Activated CD4-positive, CD25-positive, alpha-beta regulatory T cell treated with anti-CD3 and anti-CD28 coated beads, Interleukin-2, amount 50 U/mL, for 24 hours (primary cell): ENCODE measurements at regions not wholly inside any gene's neighbourhood (a gene's known extent, or its start where the extent isn't known, plus 50 kb on each side); places are given as distances from the start of the nearest gene placed in this dataset.
"Not testable (repeated sequence)": the region's sequence is repeated elsewhere in the genome, so short reads cannot be mapped to it uniquely, and the experiment has no call there.

Source experiments
- ATAC-seq, 2 donors: fragments of 150-1000 bp; cut with Tn5 transposase; one replicate each; pipeline ENCODE4 v1.10.0; 2021; ENCODE audit warnings: mild to moderate bottlenecking in 1 of 2, moderate library complexity in 1 of 2

DNA sequence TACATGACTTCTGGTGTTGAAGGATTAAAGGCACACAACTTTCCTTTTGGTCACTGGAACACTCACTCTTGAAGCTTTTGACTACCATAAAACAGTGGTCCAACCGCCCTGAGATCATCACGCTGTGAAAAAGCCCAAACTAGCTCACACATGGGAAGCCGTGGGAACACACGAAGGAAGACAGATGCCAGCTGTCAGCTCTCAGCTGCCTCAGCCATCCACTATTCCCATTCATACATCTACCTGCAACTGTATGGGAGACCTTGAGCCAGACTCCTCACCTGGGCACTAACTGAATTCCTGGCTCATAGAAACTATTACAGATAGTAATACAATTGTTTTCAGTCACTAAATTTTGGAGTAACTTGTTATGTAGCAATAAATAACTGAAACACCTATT, 246.1 kb downstream of the MSX2 start:
- ATAC-seq: no peak

DNA sequence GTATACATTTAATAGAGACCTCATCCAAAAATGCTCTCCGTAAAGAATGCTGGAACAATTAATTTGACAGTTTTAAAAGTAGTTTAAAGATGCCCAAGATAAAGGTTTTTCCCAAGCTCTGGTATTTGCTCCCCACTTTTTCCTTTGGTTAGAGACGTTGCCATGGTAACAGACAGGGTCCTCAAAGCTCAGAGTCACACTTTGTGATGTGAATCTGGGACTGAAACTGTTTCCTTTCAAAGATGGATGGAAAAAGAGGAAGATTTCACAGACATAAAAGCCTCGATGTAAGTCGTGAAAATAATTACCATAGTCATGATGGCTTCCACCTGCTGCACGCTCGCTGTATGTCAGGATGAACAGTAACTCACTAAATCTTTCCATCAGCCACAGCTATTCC, 229.5 kb downstream of the MSX2 start:
- ATAC-seq: no peak

DNA sequence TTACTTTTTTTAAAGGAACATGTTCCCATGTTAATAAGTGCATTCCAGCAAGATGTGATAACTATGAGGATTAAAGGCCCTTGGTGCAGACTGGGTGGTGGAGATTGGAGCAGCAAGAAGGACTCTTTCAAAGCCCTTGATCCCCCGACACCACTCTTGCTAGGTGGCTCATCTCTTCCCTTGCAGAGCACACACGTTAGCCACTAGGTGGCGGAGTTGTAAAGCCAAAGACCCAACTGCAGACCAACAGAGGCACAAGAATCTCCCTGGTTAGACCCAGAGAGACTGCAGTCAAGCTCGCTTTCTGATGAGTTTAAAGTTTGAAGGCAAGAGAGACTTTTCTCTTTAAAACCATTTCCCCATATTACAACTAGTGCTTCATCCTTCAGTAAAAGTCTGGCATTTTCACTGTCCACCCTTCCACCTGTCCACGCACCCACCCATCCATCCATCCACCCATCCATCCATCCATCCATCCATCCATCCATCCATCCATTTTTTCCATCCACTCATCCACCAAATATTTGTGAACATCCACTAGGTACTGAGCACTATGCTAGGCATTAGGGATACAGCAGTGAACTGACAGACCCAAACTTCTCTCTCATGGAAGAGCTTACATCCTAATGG, 226.9 kb downstream of the MSX2 start:
- peak; percentile 55 to 58 for ATAC-seq

DNA sequence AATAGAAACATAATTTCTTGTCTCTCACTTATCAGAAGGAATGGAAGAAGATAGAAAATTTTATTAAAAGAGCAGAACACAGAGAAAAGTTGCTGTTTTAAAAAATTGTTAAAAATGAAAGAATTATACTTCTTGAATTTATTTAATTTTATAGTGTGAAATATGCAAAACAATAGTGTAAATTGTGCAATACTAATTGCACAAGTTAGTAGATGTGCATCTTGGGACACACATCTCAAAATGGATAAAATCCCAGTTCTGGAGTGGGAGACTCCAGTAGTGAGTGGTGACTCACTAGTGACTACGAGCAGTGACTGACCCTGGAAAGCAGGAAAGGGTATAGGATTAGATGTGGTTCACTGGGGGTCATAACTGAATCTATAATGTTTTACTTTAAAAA, 223.2 kb downstream of the MSX2 start:
- no peak for ATAC-seq

DNA sequence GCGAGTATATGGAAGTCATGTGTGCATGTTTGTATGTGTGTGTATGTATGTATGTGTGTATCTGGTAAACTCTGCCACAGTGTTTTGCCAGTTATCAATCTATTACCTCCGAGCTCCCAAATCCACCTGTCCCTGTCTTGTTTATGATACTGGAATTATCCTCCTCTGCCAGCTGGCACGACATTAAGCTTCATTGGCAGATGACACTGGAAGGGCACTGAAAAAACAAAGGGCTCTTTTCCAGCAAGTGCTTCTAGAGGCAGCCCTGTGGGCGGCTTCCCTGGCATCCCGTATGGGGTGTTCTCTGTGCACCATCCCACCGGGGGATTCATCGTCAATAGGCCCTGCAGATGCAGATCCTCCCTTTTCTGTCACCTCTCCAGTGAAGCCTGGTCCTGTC, 221.5 kb downstream of the MSX2 start:
- no peak for ATAC-seq

DNA sequence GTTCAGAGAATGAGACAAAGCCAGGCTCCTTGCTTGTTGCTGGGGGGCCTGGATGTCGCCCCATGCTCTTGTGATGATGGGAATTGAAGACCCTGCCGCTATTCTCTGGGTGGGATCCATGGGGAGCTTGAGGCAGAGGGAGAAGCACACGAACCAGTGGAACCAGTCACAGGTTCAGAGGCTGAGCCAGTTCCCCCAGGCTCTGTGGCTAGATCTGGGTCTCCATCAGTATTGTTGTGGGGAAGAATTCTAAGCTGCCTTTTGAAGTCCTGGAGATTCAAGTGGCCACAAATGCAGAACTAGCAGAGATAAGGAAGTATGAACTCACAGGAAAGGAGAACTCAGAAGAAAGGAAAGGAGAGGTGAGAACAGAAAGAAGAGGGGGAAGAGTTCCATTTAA, 219.4 kb downstream of the MSX2 start:
- ATAC-seq: no peak

DNA sequence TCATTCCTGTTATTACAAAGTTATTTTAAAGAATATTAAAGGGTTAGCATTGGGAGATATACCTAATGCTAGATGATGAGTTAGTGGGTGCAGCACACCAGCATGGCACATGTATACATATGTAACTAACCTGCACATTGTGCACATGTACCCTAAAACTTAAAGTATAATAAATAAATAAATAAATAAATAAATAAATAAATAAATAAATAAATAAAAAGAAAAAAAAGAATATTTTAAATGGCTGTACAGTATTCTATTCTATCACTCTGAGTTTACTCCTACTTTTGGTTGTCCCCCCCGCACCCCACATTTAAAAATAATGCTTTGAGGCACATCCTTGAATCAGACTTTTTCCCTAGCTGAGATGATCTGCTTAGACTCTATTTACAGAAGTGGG, 218.6 kb downstream of the MSX2 start:
- ATAC-seq: not testable (repeated sequence)

DNA sequence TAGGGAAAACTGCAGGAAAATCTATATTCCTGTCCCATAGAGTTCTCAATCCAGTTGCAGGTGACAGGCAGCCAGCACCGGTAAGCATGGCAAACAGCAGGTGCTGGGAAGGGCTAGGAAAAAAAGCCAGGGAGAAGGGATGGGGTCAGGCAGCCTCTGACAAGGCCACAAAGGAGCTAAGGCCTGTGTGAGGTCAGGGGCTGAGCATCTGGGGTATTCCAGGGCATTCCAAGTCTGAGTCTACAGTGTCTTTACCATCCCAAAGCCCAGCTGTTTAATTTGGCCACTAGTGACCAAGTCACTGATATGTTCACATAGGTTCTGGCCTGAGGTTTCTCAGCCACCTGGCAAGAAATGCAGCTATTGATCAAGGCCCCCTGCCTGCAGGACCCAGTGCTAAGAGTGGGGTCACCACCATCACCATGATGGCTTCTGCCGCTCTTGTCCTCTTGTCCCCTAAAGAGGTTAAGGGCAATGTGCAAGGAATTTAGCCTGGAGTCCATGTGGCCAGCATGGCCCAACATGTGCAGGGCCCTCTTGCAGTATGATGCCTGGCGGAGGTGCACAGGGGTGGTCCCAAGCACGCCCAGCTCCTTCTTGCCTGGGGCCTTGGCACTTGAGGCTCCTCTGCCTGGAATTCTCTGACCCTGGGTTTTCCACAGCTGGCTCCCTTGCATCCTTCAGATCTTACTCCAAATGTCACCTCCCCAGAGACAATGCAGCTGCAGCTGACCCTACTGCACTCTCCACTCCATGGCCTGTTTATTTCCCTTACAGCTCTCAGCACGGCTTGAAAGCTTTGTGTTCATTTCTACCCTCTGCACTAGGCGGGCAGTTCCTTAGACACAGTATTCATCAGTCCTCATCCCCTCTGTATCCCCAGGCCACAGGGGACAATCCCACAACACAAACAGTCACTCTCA, 213.1 kb downstream of the MSX2 start:
- no peak for ATAC-seq

DNA sequence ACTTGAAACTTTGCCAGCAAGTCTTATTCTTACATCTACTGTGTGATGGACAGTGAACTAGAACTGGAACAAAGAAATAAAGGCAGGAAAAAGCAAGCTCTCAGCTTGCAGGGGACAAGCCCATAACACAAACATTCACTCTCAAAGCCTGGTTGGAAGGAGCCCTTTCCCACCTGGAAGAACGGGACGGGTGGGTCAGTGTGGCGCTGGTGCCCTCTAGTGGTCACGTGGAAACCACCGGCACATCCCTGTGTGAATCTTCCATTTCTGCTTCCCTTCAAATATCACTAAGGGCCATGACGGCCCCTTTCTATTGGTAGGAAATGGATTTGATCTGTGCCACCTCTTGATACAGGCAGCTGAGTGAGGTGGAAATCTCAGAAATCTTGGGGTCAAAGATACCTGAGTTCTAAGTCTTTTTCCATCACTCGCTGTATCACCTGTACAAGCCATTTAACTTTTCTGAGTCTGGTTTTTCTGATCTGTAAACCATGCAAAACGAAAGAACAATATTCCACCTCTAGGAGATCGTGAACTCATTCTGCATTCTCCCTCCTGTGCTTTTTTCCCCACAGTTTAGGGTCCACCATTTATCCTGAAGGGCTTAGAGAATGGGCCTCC, 211.6 kb downstream of the MSX2 start:
- no peak for ATAC-seq

DNA sequence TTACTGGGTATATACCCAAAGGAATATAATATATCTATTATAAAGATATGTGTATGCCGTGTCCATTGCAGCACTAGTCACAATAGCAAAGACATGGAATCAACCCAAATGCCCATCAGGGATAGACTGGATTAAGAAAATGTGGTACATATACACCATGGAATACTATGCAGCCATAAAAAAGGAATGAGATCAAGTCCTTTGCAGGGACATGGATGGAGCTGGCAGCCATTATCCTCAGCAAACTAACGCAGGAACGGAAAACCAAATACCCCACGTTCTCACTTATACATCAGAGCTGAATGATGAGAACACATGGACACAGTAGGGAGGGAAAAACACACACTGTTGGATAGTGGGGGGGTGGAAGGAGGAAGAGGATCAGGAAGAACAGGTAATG, 206.7 kb downstream of the MSX2 start:
- not testable (repeated sequence) for ATAC-seq

DNA sequence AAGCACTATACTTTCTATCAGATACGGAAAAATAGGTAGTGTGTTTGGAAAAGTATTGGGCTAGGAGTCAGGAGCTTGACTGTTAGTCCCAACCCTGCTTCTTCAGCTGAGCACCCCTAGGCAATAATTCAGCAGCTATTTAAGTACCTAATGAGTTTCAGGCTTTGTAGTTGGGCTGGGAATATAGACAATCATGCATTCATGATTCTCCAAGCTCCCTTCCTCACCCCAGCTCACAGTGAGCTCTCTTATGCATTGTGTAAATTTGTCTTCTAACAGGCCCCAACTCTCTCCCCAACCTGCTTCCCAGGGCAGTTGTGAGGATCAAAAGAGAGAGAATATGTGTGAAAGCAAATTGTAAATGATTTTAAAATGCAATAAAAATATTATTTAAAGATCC, 201.2 kb downstream of the MSX2 start:
- no peak for ATAC-seq

DNA sequence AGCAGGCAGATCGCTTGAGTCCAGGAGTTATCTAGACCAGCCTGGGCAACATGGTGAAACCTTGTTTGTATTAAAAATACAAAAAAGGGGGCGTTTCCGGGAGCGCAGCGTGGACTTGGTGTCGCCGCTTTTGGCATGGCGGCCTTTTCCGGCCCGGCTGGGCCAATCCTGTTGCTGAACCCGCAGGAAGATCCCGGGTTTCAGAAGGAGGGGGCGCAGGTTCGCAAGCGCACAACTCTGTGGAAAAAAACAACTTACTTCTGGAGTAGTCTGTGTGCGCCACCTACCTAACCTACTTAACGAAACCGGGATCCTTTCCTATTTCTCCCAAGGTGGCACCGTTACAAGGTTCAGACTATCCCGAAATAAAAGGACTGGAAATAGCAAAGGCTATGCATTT, 198.6 kb downstream of the MSX2 start:
- ATAC-seq: no peak

DNA sequence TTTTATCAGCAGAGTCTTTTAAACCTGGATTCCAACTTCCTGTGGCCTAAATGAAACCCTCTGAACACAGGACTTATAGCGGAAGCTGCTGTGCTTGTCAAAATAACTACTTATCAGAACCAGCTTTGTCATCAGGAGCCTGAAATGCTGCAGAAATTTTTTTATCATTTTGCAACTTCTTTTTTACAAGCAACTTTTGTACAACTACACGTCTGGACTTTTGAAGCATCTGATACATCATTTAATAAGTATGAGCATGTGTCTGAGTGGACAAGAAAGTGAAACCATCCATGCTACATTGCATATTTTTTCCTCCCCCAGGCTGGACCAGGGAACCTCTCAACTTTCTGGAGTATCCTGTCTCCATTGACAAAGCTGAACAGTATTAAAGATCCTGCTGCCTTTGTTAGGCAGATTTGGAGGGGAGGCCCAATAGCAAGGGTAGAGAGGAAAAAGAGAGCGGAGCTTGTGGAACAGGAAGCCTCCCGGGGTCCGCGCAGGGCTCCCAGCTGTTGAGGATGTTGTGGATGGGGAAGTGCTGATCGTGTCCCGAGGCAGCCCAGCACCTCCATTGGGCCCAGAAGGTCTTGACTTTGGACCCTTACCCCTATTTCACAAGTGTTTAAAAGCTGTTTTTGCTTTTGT, 196.6 kb downstream of the MSX2 start:
- ATAC-seq: no peak

DNA sequence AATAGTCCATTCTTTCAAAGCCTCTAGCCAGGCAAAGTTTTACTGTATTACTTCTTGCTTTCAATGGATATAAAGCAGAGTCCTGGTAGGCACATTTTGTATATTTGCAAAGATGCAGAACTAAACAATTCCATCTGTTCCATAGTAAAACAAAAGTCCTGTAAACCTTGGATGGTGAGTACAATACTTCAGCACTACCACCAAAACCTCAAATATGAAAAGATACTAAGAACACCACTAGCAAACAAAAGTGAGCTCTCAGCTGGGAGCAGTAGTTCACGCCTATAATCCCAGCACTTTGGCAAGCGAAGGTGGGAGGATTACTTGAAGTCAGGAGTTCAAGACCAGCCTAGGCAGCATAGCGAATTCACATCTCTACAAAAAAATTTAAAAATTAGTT, 195.0 kb downstream of the MSX2 start:
- ATAC-seq: no peak

DNA sequence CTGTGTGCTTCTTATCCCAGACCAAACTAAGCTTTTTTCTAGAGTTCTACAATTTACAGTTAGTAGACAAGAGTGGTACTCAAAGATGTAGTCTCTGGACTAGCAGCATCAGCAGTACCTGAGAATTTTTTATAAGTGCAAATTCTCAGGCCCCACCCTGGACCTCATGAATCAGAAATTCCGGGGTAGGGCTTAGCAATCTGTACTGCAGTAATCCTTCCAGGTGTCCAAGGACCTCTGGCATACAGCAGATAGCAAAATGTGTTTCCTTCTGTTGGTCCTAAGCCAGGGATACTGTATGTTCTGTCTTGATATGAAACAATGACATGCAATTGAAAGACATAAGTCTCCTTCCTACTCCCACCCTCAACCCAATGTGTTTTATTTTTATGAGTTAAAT, 194.3 kb downstream of the MSX2 start:
- ATAC-seq: no peak

DNA sequence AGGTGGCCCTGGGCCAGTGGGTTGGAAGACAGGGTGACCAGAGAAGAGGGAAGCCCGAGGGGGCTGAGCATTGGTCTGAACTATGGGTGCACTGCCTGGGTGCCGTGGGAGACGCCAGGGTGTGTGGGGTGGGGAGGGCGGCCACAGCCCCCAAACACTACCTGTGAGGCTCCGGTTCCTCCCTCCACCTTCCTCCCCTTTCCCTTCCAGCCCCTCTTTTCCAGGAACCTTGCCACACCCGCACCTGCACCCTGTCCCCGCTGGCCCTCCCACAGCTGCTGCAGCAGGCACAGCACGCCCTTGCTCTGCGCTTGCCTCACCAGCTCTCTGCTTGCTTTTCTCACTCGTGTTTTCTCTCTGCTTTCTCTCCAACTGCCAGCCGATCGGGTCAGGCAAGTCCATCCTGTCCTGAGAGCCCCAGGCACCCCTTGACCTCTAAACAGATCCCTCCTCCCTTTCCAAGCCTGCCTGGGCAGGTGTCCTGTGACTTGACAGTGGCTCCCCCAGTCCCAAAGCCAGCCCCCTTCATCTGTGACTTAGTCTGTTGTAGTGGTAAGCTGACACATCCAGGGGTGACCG, 193.7 kb downstream of the MSX2 start:
- no peak for ATAC-seq

DNA sequence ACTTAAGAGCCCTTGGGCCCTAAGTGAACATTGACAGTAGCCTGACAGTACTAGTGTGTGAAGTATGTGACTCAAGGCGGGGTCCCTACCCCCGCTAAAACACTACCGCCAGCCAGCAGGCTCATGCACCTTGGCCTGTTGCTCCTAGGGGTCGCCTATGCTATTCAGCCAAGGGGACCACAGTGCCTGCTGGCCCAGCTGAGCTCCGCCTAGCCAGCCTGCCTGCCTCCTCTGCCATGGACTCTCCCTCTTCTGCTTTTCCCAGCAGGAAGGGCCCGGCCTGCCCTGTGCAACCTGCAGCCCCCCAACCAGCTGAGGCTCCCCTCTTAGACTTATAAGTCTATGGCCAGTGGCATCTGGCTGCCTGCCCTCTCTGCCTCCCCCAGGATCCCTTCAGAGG, 193.1 kb downstream of the MSX2 start:
- ATAC-seq: not testable (repeated sequence)

DNA sequence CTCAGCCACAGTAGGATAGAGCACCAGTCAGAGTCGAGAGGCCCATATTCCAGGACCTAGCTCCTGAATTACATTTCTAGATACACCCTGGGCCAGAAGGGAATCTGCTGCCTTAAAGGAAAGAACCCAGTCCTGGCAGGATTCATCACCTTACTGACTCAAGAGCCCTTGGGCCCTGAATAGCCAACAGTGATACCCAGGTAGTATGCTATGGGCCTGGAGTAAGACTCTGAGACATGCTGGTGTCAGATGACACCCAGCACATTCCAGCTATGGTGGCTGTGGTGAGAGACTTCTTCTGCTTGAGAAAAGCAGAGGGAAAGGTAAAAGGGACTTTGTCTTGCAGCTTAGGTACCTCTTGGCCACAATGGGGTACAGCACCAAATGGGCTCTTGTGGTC, 192.5 kb downstream of the MSX2 start:
- ATAC-seq: not testable (repeated sequence)

DNA sequence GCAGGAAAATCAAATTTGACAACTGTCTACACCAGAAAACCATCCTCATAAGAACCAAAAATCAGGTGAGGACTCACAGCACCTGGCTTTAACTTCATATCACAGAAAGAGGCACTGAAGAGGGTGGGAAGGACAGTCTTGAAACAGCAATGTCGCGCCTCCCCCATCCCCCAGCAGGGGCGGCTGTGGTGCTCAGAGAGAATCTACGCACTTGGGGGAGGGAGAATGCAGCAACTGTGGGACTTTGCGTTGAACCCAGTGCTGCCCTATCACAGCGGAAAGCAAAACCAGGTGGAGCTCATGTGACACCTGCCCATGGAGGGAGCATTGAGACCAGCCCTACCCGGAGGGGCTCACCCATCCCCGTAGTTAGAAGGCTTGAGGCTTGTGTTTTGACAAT, 191.8 kb downstream of the MSX2 start:
- no peak for ATAC-seq

DNA sequence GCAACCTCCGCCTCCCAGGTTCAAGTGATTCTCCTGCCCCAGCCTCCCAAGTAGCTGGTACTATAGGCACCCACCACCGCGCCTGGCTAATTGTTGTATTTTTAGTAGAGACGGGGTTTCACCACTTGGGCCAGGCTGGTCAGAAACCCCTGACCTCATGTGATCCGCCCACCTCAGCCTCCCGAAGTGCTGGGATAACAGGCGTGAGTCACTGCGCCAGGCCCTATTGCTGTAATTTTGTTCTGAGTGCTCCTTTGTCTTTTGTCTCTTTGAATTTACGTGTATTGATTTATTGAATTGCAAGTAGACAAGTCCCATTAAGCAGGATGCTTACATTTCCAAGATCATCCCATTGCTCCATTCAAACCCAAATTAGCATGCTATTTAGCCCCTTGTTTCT, 186.7 kb downstream of the MSX2 start:
- no peak for ATAC-seq

DNA sequence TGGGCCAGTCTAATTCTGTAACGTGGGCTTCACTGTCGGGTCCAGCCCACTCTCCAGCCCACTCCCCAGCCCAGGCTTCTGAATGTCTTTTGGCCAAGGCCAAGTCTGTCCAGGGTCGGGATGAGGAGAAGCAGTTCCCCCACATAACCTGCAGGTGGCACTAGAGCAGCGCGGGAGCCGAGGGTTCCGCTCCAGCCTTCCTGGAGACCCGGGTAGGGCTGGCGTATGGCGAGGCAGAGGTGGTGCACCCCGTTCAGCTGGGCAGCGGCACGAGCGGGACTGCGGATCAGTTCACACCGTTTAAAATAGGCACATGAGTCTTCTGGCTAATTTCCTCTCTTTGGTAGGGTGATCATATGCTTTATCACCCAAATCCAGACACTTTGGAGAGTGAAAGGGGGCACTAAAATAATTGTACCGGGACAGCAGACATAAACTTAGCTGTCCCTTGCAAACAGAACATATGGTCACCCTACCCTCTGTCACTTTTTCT, 185.9 kb downstream of the MSX2 start:
- peak; percentile 38 to 51 for ATAC-seq

DNA sequence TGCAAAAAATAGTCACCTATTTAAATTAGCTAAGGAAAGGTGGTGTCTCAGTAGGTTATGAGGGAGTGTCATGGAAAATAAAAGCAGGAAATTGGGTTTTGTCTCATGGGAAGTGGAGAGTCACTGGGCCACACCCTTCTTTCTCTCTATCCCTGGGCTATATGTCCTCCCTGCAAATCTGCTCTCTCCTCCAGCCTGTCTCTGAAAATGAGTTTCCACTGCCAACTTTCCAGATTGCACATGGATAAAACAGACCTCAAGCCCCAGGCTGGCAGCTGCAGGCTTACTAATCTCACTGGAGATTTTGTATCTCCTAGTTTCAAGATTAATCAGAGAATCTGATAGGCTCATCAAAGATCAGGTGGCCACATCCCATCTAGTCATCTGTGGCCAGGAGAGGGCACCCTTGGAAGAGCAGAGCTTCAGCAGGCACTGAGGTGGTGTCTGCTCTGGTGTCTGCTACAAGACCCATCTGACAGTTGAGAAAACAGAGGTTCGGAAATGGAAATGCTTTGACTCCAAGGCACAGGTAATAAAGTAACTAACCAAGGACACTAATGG, 178.9 kb downstream of the MSX2 start:
- ATAC-seq: no peak

DNA sequence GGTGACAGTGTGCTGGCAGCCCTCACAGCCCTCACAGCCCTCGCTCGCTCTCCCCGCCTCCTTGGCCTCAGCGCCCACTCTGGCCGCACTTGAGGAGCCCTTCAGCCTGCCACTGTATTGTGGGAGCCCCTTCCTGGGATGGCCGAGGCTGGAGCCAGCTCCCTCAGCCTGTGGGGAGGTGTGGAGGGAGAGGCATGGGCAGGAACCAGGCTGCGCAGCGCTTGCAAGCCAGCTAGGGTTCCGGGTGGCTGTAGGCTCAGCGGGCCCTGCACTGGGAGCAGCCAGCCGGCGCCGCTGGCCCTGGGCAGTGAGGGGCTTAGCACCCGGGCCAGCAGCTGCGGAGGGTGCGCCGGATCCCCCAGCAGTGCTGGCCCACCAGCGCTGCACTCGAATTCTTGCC, 177.0 kb downstream of the MSX2 start:
- ATAC-seq: no peak
